Upper lobe of right lung (tissue), 1 donor: ENCODE measurements at regions not wholly inside any gene's neighbourhood (a gene's known extent, or its start where the extent isn't known, plus 50 kb on each side); places are given as distances from the start of the nearest gene placed in this dataset.

Source experiments
- ATAC-seq: fragments of 200-7000 bp; cut with Tn5 transposase; one replicate; pipeline ENCODE4 v1.9.1; 2020; ENCODE audit warnings: mild to moderate bottlenecking, moderate library complexity
- DNase-seq: peaks from one replicate; pipeline ENCODE4 v3.0.0-alpha.2; 2020
- H3K27ac ChIP-seq: fragments of 200-600 bp; one replicate; pipeline ENCODE4 v1.8.0; 2022
- H3K27me3 ChIP-seq: fragments of 200-600 bp; one replicate; pipeline ENCODE4 v1.8.0; 2022; ENCODE audit warnings: mild to moderate bottlenecking
- H3K36me3 ChIP-seq: fragments of 200-600 bp; one replicate; pipeline ENCODE4 v1.8.0; 2022
- H3K4me1 ChIP-seq: fragments of 200-600 bp; one replicate; pipeline ENCODE4 v1.8.0; 2022
- H3K4me3 ChIP-seq: fragments of 200-600 bp; one replicate; pipeline ENCODE4 v1.8.0; 2022; ENCODE audit warnings: mild to moderate bottlenecking
- H3K9me3 ChIP-seq: fragments of 200-600 bp; one replicate; pipeline ENCODE4 v1.8.0; 2022
- intact Hi-C: fragments of 100-400 bp; cut with DNase I; formaldehyde crosslinking; loops from one replicate; pipeline ENCODE4 v1.11.0; 2022
- TF ChIP-seq, protein P1 (sequence below): fragments of 200-600 bp; IDR thresholded peaks from one replicate; pipeline ENCODE4 v1.8.0; 2022; ENCODE audit warnings: antibody characterized with exemption
- donor health status: DM: no; HTN: yes; CAD: no; lungs with severe emphysema.

GRCh38 chr1:36613721-36614120 lies 131.0 kb upstream of the CSF3R start:
- Histone ChIP-seq H3K27ac (no peak overlapping the region), H3K9me3 (no peaks in the 10 kb centered on the region), H3K36me3 (no peaks in the 10 kb centered on the region), H3K4me1 (no peaks in the 10 kb centered on the region), H3K4me3 (no peak overlapping the region), H3K27me3 (no peaks in the 10 kb centered on the region)
- ATAC-seq (no peak), DNase-seq (no peak)
- TF ChIP-seq, protein P1, sequence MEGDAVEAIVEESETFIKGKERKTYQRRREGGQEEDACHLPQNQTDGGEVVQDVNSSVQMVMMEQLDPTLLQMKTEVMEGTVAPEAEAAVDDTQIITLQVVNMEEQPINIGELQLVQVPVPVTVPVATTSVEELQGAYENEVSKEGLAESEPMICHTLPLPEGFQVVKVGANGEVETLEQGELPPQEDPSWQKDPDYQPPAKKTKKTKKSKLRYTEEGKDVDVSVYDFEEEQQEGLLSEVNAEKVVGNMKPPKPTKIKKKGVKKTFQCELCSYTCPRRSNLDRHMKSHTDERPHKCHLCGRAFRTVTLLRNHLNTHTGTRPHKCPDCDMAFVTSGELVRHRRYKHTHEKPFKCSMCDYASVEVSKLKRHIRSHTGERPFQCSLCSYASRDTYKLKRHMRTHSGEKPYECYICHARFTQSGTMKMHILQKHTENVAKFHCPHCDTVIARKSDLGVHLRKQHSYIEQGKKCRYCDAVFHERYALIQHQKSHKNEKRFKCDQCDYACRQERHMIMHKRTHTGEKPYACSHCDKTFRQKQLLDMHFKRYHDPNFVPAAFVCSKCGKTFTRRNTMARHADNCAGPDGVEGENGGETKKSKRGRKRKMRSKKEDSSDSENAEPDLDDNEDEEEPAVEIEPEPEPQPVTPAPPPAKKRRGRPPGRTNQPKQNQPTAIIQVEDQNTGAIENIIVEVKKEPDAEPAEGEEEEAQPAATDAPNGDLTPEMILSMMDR, result no peak
- intact Hi-C loops, result no loop called here

DNA sequence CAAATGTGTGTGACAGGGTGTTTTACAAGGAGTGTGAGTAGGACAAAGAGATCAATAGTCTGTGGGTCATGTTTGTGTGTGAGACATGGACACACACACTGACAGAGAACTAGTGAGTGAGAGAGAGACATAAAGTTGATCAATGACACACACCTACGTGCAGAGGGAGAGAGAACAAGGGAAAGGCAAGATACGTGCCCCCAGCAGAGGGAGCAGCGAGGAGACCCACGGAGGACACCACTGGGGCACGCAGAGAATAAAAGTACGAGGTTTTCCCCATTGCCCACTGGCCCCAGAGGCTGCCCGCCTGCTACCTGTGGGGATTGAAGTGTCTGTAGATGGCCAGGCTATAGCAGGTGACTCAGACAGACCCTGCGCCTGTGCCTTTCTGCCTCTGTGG lies 130.2 kb upstream of the CSF3R start:
- intact Hi-C loops, result no loop called here
- no peaks in the 10 kb centered on the region for H3K36me3 ChIP-seq
- H3K4me1 ChIP-seq, result no peaks in the 10 kb centered on the region
- no peaks in the 10 kb centered on the region for H3K9me3 ChIP-seq
- no peaks in the 10 kb centered on the region for H3K27me3 ChIP-seq
- TF ChIP-seq, protein P1, result no peak
- ATAC-seq (no peak), DNase-seq (no peak)
- H3K27ac ChIP-seq, result no peak overlapping the region
- no peak overlapping the region for H3K4me3 ChIP-seq

DNA sequence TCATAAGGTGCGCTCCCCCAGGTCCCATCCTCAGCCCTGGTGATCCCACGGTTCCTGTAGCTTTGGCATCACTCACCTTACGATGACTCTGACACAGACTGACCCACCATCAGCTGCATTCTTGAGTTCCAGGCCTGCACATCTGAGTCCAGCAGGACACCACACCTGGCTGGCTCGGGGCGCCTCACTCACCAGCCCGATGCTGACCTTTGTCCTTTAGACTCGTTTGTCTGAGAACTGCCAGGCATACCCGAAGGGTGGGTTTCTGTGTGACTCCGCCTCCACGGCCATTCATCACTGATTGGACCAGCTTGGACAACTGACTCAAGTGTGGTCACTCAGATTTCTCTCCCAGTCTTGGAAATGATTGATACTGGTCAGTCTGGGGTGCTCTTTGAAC lies 129.4 kb upstream of the CSF3R start:
- no peaks in the 10 kb centered on the region for H3K9me3 ChIP-seq
- no peaks in the 10 kb centered on the region for H3K27me3 ChIP-seq
- DNase-seq (no peak), ATAC-seq (no peak)
- no peak overlapping the region for H3K27ac ChIP-seq
- TF ChIP-seq, protein P1, result no peak
- no peaks in the 10 kb centered on the region for H3K4me1 ChIP-seq
- H3K4me3 ChIP-seq, result no peak overlapping the region
- intact Hi-C loops, result no loop called here
- H3K36me3 ChIP-seq, result no peaks in the 10 kb centered on the region

- Histone ChIP-seq H3K27ac (no peak overlapping the region), H3K4me1 (no peaks in the 10 kb centered on the region), H3K27me3 (no peaks in the 10 kb centered on the region), H3K9me3 (no peaks in the 10 kb centered on the region), H3K36me3 (no peaks in the 10 kb centered on the region), H3K4me3 (no peak overlapping the region)
- ATAC-seq (peak; percentile 78), DNase-seq (peak; percentile 64)
- intact Hi-C loops, result no loop called here
- TF ChIP-seq, protein P1, result peak; percentile 63
Observed at GRCh38 chr1:36609241-36610027, 126.7 kb upstream of the CSF3R start.

GRCh38 chr1:36608272-36608671 lies 125.6 kb upstream of the CSF3R start:
- intact Hi-C loops, result no loop called here
- TF ChIP-seq, protein P1, result no peak
- Histone ChIP-seq H3K4me3 (no peak overlapping the region), H3K36me3 (no peaks in the 10 kb centered on the region), H3K9me3 (no peaks in the 10 kb centered on the region), H3K4me1 (no peaks in the 10 kb centered on the region), H3K27ac (no peak overlapping the region), H3K27me3 (no peaks in the 10 kb centered on the region)
- DNase-seq, result no peak
- no peak for ATAC-seq
